Glutamatergic neuron (in vitro differentiated cells): ENCODE measurements at regions not wholly inside any gene's neighbourhood (a gene's known extent, or its start where the extent isn't known, plus 50 kb on each side); places are given as distances from the start of the nearest gene placed in this dataset.

ENCODE experiments used
- DNase-seq: peaks from one replicate; pipeline ENCODE4 v3.0.0; 2022
- H3K27ac Mint-ChIP-seq: one replicate; pipeline ENCODE4 v1.8.0; 2020; ENCODE audit warnings: mild to moderate bottlenecking, mixed read lengths, inconsistent platforms; ENCODE audit not compliant: unreplicated experiment
- H3K27me3 Mint-ChIP-seq: one replicate; pipeline ENCODE4 v1.8.0; 2020; ENCODE audit warnings: mild to moderate bottlenecking, moderate library complexity, mixed read lengths, inconsistent platforms; ENCODE audit not compliant: unreplicated experiment
- H3K36me3 Mint-ChIP-seq: one replicate; pipeline ENCODE4 v1.8.0; 2020; ENCODE audit warnings: mild to moderate bottlenecking, mixed read lengths, inconsistent platforms; ENCODE audit not compliant: unreplicated experiment
- H3K4me1 Mint-ChIP-seq: one replicate; pipeline ENCODE4 v1.8.0; 2020; ENCODE audit warnings: mild to moderate bottlenecking, low read depth, mixed read lengths, inconsistent platforms; ENCODE audit not compliant: unreplicated experiment
- H3K4me3 Mint-ChIP-seq: one replicate; pipeline ENCODE4 v1.8.0; 2020; ENCODE audit warnings: mild to moderate bottlenecking, mixed read lengths, inconsistent platforms; ENCODE audit not compliant: unreplicated experiment
- H3K9me3 Mint-ChIP-seq: one replicate; pipeline ENCODE4 v1.8.0; 2020; ENCODE audit warnings: mild to moderate bottlenecking, moderate library complexity, mixed read lengths, inconsistent platforms; ENCODE audit not compliant: unreplicated experiment
- CTCF ChIP-seq: fragments of 200-600 bp; sonication (generic); IDR thresholded peaks from one replicate; pipeline ENCODE4 v1.5.0; 2021; ENCODE audit not compliant: partially characterized antibody, unreplicated experiment

GRCh38 chr2:150232871-150233270, 254.6 kb downstream of the RND3 start:
- TF ChIP-seq CTCF, result no peak
- DNase-seq, result no peak
- Mint-ChIP-seq H3K27me3 (no peaks in the 10 kb centered on the region), H3K36me3 (no peaks in the 10 kb centered on the region), H3K9me3 (no peaks in the 10 kb centered on the region), H3K4me3 (no peak overlapping the region), H3K27ac (no peak overlapping the region), H3K4me1 (no peaks in the 10 kb centered on the region)

- TF ChIP-seq CTCF, result no peak
- H3K27me3 Mint-ChIP-seq, result no peaks in the 10 kb centered on the region
- H3K4me3 Mint-ChIP-seq, result no peak overlapping the region
- no peaks in the 10 kb centered on the region for H3K36me3 Mint-ChIP-seq
- H3K27ac Mint-ChIP-seq, result no peak overlapping the region
- no peaks in the 10 kb centered on the region for H3K9me3 Mint-ChIP-seq
- DNase-seq, result no peak
- H3K4me1 Mint-ChIP-seq, result no peaks in the 10 kb centered on the region
Measured at GRCh38 chr2:150232321-150232720, 255.1 kb downstream of the RND3 start.

GRCh38 chr2:150230616-150231015, 256.9 kb downstream of the RND3 start:
- Mint-ChIP-seq H3K27ac (no peak overlapping the region), H3K36me3 (no peaks in the 10 kb centered on the region), H3K4me1 (no peaks in the 10 kb centered on the region), H3K9me3 (no peaks in the 10 kb centered on the region), H3K4me3 (no peak overlapping the region), H3K27me3 (no peaks in the 10 kb centered on the region)
- TF ChIP-seq CTCF, result no peak
- no peak for DNase-seq

- H3K9me3 Mint-ChIP-seq, result no peaks in the 10 kb centered on the region
- TF ChIP-seq CTCF, result no peak
- no peak overlapping the region for H3K4me3 Mint-ChIP-seq
- DNase-seq, result no peak
- no peaks in the 10 kb centered on the region for H3K36me3 Mint-ChIP-seq
- H3K27me3 Mint-ChIP-seq, result no peaks in the 10 kb centered on the region
- no peak overlapping the region for H3K27ac Mint-ChIP-seq
- peaks cover 2% of the 10 kb centered on the region for H3K4me1 Mint-ChIP-seq
Measured at GRCh38 chr2:150230004-150230403, 257.5 kb downstream of the RND3 start.

GRCh38 chr2:150228936-150229335, 258.5 kb downstream of the RND3 start:
- H3K4me1 Mint-ChIP-seq, result peaks cover 2% of the 10 kb centered on the region
- H3K4me3 Mint-ChIP-seq, result no peak overlapping the region
- no peaks in the 10 kb centered on the region for H3K27me3 Mint-ChIP-seq
- H3K36me3 Mint-ChIP-seq, result no peaks in the 10 kb centered on the region
- no peaks in the 10 kb centered on the region for H3K9me3 Mint-ChIP-seq
- TF ChIP-seq CTCF, result no peak
- no peak overlapping the region for H3K27ac Mint-ChIP-seq
- DNase-seq, result no peak
